ENCODE measurements at regions not wholly inside any gene's neighbourhood (a gene's known extent, or its start where the extent isn't known, plus 50 kb on each side); places are given as distances from the start of the nearest gene placed in this dataset.
A peak's percentile ranks its signal among the peaks of the same experiment; 100 is the strongest.

GRCh38 chr4:151961456-151961855 lies 200.6 kb upstream of the GATB start:
- DNase-seq: no peak

GRCh38 chr4:151960449-151961230 lies 199.8 kb upstream of the GATB start:
- DNase-seq: no peak

GRCh38 chr4:151957153-151957552 lies 196.3 kb upstream of the GATB start:
- DNase-seq: no peak

- no peak for DNase-seq
These were observed 195.0 kb upstream of the GATB start for GRCh38 chr4:151955721-151956380.

GRCh38 chr4:151953795-151954372 lies 193.1 kb upstream of the GATB start:
- no peak for DNase-seq

- no peak for DNase-seq
These were observed 192.5 kb upstream of the GATB start for GRCh38 chr4:151953312-151953711.

DNA sequence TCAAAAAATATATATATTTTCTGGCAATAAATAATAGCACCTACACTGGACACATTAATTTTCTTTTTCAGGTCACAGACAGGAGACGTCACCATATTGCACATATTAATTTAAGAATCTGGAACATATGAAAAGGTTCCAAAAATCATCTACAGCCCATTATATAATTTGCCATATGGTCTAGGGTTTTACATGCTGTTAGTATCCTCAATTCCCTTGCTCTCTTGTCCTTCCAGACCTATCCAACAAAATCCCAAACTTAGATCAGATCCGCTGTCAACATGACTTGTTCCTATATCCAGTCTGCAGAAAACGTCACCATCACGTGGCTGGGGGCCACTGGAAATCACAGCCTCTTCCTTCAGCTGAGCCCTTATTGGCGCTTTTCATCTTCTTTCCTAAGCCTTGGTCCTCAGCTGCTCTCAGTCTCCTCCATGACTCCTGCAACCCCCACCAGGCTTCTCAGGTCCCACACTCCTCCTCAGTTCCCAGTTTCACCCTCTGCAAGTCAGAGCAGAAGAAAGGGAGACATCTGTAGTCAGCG lies 192.0 kb upstream of the GATB start:
- no peak for DNase-seq

DNA sequence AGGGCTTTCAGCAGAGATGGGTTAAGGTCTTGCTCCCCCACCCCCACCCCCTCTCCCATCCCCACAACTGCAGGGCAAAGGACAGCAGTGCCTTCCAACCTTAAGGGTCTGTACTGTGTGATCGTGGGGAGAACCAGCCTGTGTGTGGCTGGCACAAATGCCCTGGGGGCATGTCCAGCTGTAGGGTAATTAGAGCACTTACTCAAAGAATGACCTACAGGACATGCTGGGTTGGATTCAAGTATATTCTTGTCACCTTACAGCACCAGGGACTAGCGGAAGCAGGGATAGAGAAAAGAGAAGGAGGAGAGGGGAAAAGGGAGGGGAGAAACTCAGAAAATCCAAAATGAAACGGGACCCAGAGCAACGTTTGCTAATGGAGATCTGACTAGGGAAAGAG lies 191.3 kb upstream of the GATB start:
- no peak for DNase-seq

DNA sequence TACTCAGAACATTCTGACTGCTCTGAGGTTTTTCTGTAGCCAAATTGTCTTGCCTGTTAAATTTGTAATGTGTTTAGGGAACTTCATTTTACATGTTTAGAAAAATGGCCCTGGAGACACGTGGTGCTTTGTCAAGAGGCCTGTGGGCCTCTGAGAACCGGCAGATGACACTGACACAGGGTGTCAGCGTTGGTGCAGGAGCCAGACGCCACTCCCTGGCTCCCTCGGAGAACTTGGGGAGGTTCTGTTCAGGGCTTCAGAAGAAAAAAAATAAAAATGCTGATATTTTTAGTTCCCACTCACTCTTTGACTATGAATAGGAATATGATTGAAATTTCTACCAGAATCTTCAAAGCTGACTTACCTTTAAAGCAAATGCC lies 190.9 kb upstream of the GATB start:
- no peak for DNase-seq

- no peak for DNase-seq
These were observed 190.3 kb upstream of the GATB start for GRCh38 chr4:151950993-151951670.

- DNase-seq: no peak
These were observed 187.7 kb upstream of the GATB start for GRCh38 chr4:151948351-151949016.

GRCh38 chr4:151946718-151947117 lies 185.9 kb upstream of the GATB start:
- DNase-seq: no peak

GRCh38 chr4:151942971-151943370 lies 182.2 kb upstream of the GATB start:
- no peak for DNase-seq

GRCh38 chr4:151940926-151941617 lies 180.3 kb upstream of the GATB start:
- peak; percentile 44 for DNase-seq

DNA sequence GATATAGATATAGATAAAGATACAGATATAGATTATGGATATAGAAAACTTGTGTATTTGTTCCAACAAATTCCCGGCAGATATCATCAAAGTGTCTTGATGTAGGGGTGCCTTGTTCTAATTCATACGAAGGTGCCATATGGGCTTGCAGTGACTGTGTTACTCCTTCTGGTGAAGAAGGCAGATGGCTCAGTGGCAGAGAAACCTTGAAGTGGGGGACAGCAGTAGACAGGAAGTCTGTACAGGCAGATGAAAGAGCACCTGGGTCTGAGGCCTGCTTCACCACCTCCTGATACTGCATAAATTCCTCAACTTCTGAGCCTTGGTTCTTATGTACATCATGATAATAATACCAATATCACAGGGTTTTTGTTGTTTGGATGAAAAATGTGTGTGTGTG lies 179.5 kb upstream of the GATB start:
- no peak for DNase-seq

DNA sequence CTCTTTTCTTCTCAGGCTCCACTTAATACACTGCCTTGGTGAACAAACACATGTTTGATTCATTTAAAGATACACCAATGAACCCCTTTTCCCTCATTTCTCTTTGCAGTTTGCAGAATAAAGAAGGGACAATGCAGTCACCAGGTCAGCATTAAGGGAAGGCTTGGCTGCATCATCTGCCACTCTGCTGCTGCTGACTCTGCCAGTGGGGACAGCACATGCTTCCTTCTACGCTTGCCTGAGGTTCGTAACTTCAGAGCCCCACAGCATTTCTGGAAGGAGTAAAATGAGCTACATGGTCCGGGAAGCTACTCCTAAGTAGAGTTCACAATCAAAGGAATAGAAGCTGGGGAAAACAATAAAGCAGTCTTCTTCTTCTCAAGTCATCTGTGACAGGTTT lies 178.9 kb upstream of the GATB start:
- no peak for DNase-seq

GRCh38 chr4:151935411-151935810 lies 174.6 kb upstream of the GATB start:
- DNase-seq: no peak

DNA sequence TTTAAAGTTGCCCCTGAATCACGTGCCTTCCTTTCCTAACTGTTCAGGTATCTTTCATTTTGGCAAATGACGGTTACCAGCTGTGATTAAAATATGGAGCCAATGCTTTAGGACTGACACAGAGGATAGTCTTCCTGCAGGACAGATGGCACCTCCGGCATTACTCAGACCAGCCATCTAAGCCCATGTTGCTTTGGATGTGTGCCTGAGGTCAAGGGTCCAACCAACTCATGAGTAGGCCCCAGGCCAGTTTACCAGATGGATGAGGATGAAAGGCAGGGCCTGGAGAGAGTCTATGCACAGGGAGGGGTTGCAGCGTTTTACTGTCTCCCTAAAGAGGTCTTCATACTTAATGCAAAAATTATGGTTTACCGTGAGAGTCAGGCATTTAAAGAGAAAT lies 174.0 kb upstream of the GATB start:
- no peak for DNase-seq

DNA sequence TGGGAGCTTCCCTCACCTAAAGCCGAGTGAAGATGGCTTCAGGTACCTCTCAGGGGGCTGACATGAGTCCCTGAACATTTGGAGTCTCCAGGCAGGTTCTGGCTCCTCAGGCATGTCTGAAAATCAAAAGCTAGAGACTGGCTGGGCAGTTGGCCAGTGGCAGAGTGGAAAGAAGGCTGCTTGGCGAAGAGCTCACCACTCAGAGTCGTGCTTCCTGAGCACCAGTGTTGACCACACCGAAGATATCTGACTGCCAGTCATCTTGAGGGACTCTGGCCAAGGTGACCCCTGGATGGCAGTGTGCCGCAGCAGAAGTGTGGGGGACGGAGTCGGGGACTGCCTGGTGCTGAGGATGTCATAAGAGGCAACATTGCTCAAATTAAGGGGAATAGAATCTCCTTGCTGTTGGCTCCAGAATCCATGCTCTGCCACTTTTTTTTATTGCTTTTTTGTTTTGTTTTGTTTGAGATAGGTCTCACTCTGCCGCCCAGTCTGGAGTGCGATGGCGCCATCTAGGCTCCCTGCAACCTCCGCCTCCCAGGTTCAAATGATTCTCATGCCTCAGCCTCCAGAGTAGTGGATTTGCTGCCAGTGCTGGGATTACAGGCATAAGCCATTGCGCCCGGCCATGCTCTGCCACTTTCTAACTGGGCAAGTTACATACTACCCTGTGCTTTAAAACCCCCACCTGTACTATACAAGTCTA lies 172.5 kb upstream of the GATB start:
- no peak for DNase-seq

DNA sequence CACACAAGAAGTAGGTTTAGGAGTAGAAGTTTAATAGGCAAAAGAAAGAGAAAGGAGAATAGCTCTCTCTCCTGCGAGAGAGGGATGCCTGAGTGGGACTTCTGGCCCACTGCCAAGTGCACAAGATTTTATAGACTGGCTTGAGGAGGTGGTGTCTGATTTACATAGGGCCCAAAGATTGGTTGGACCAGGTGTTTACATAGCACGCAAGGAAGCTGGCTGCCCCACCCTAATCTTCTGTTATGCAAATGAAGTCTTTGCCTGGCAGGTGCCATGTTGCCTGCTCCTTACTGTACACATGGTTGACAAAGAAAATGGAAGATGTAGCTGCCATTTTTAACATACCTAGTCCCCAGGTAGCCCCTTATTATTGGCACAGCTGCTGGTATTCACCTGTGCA lies 170.8 kb upstream of the GATB start:
- no peak for DNase-seq

DNA sequence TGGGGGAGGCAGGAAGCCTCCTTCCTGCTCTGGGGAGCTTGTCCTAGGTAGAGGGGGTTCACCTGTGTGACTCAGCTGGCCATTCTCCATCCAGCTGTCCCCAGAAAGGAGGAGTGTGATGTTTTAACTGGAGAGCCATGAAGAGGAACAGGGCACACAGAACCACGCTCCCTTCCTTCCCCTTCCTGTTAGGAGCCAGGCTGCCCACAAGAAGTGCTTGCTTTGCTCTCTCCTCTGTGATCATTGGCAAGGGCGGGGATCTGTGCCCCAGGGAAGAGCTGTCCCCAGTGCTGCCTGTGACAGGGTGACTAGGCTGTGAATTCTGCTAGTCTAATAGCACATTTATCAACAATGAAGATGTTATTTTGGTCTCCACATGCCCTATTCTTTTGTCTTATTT lies 169.6 kb upstream of the GATB start:
- DNase-seq: peak; percentile 61

DNA sequence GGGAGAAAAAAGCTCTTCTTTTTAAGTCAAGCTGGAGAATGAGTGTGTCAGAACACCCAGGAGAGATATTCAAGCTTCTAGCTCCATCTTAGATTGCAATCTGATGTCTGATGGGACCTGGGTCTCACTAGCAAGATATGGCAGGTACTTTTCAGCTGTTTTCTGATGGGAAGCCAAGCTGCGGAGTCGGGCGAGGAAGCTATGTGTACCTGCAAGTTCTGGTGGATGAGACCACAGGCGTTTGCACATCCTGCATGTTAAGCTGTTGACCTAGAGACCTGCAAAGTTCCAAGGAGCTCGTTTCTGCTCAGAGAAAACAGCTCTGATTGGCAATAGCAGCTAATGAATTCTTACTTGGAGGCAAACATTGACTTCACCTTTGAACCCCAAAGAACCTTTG lies 167.3 kb upstream of the GATB start:
- no peak for DNase-seq

Measured in MV-4-11 (cell line).